H1 (cell line): ENCODE measurements at regions not wholly inside any gene's neighbourhood (a gene's known extent, or its start where the extent isn't known, plus 50 kb on each side); places are given as distances from the start of the nearest gene placed in this dataset.

Source experiments
- CTCF ChIA-PET: fragments of 300-600 bp; sonication (Branson Sonifier 250); formaldehyde crosslinking; loops from one replicate; lab custom pipeline; 2021; ENCODE audit not compliant: partially characterized antibody; lab: Charles Lee
- POLR2A ChIA-PET: fragments of 300-600 bp; sonication (Branson Sonifier 250); formaldehyde crosslinking; loops from one replicate; lab custom pipeline; 2021; ENCODE audit warnings: inconsistent platforms; ENCODE audit not compliant: partially characterized antibody; lab: Charles Lee
- DNase-seq, 2 experiments: peaks; one replicate each; pipeline versions ENCODE4 v3.0.0 to v3.0.0-alpha.2; 2010 to 2022; ENCODE audit warnings: low spot score in 2 of 2, low read depth in 1 of 2, mixed read lengths in 1 of 2
- FAIRE-seq: peaks from 2 replicates; lab custom pipeline; 2011; peaks lifted over from hg19 to GRCh38; lab: Jason Lieb, UNC
- H2AFZ ChIP-seq: 2 replicates; pipeline ENCODE4 v1.8.1; 2012; ENCODE audit warnings: low read length, inconsistent platforms
- H2AK5ac ChIP-seq: 2 replicates; pipeline ENCODE4 v1.6.1; 2013; ENCODE audit warnings: low read depth, low read length
- H2BK120ac ChIP-seq: replicated peaks from 2 replicates; pipeline ENCODE3; 2013; ENCODE audit warnings: low read depth, low read length, inconsistent platforms
- H2BK12ac ChIP-seq: 2 replicates; pipeline ENCODE4 v1.6.1; 2013; ENCODE audit warnings: low read depth, low read length
- H2BK15ac ChIP-seq: 2 replicates; pipeline ENCODE4 v1.6.1; 2013; ENCODE audit warnings: low read length
- H2BK20ac ChIP-seq: 2 replicates; pipeline ENCODE4 v1.6.1; 2013; ENCODE audit warnings: low read length
- H2BK5ac ChIP-seq: 2 replicates; pipeline ENCODE4 v1.6.1; 2013; ENCODE audit warnings: low read depth, low read length
- H3K14ac ChIP-seq: 2 replicates; pipeline ENCODE4 v1.6.1; 2013; ENCODE audit warnings: inconsistent platforms; ENCODE audit not compliant: insufficient read length
- H3K18ac ChIP-seq: 2 replicates; pipeline ENCODE4 v1.6.1; 2013; ENCODE audit warnings: low read length; ENCODE audit errors: extremely low read depth
- H3K23ac ChIP-seq: 2 replicates; pipeline ENCODE4 v1.6.1; 2013; ENCODE audit warnings: inconsistent platforms; ENCODE audit not compliant: insufficient read length
- H3K23me2 ChIP-seq: 2 replicates; pipeline ENCODE4 v1.6.1; 2013; ENCODE audit warnings: low read depth, low read length
- H3K27ac ChIP-seq: 2 replicates; pipeline ENCODE4 v1.6.1; 2011; ENCODE audit warnings: low read depth, low read length, inconsistent platforms
- H3K27me3 ChIP-seq, 4 experiments: replicated peaks in 1 of 4; 1 replicate in 1 of 4; 2 replicates in 3 of 4; pipeline versions ENCODE4 v1.6.1 to v1.8.1; 2011 to 2013; ENCODE audit warnings: low read length in 3 of 4, mild to moderate bottlenecking in 3 of 4, inconsistent platforms in 2 of 4, mixed read lengths in 2 of 4, moderate library complexity in 1 of 4; ENCODE audit not compliant: control insufficient read depth in 3 of 4, insufficient read depth in 3 of 4; ENCODE audit errors: extremely low read depth in 1 of 4
- H3K36me3 ChIP-seq, 4 experiments: 2 replicates each; pipeline versions ENCODE4 v1.6.1 to v1.8.1; 2011 to 2013; ENCODE audit warnings: mild to moderate bottlenecking in 4 of 4, low read length in 3 of 4, moderate library complexity in 2 of 4, control low read depth in 1 of 4, inconsistent platforms in 1 of 4; ENCODE audit not compliant: insufficient read depth in 4 of 4, control insufficient read depth in 2 of 4
- H3K4ac ChIP-seq: replicated peaks from 2 replicates; pipeline ENCODE3; 2013; ENCODE audit warnings: low read length, low read depth, mixed read lengths, inconsistent platforms; ENCODE audit not compliant: insufficient read length
- H3K4me1 ChIP-seq, 4 experiments: replicated peaks in 1 of 4; 1 replicate in 1 of 4; 2 replicates in 3 of 4; pipeline versions ENCODE4 v1.6.1 to v1.8.1; 2011 to 2013; ENCODE audit warnings: low read length in 3 of 4, inconsistent platforms in 2 of 4, mixed read lengths in 1 of 4; ENCODE audit not compliant: insufficient read depth in 4 of 4, control insufficient read depth in 3 of 4
- H3K4me2 ChIP-seq, 2 experiments: 2 replicates each; pipeline versions ENCODE4 v1.6.1 to v1.8.1; 2011 to 2013; ENCODE audit warnings: low read depth in 2 of 2, low read length in 2 of 2, control low read depth in 1 of 2, inconsistent platforms in 1 of 2, mild to moderate bottlenecking in 1 of 2; ENCODE audit not compliant: insufficient read depth in 1 of 2
- H3K4me3 ChIP-seq, 4 experiments: fragments of 200-600, 300-600 bp in 1 of 4; sonication (generic), shearing (Covaris generic), sonication (Bioruptor Twin) in 1 of 4; 2 replicates each; pipeline versions ENCODE4 v1.5.1 to v1.8.1; 2011 to 2016; ENCODE audit warnings: low read length in 4 of 4, low read depth in 3 of 4, control low read depth in 2 of 4, inconsistent platforms in 2 of 4, mild to moderate bottlenecking in 2 of 4, mixed read lengths in 1 of 4, moderate library complexity in 1 of 4; ENCODE audit not compliant: insufficient read depth in 2 of 4; ENCODE audit errors: extremely low read depth in 1 of 4
- H3K56ac ChIP-seq: replicated peaks from 2 replicates; pipeline ENCODE3; 2013; ENCODE audit warnings: low read depth, mild to moderate bottlenecking, mixed read lengths, low read length, inconsistent platforms; ENCODE audit not compliant: insufficient read length
- H3K79me1 ChIP-seq: 2 replicates; pipeline ENCODE4 v1.6.1; 2013; ENCODE audit warnings: low read depth, low read length, control low read depth
- H3K79me2 ChIP-seq, 2 experiments: 2 replicates each; pipeline versions ENCODE4 v1.6.1 to v1.8.1; 2012 to 2013; ENCODE audit warnings: low read length in 2 of 2, mild to moderate bottlenecking in 2 of 2, inconsistent platforms in 1 of 2; ENCODE audit not compliant: insufficient read depth in 2 of 2, control insufficient read depth in 1 of 2
- H3K9ac ChIP-seq, 4 experiments: replicated peaks in 1 of 4; 1 replicate in 1 of 4; 2 replicates in 3 of 4; pipeline versions ENCODE4 v1.6.1 to v1.8.1; 2011 to 2013; ENCODE audit warnings: low read depth in 3 of 4, low read length in 3 of 4, control low read depth in 2 of 4, mild to moderate bottlenecking in 2 of 4, moderate library complexity in 2 of 4, inconsistent platforms in 1 of 4; ENCODE audit errors: extremely low read depth in 1 of 4
- H3K9me3 ChIP-seq, 2 experiments: 2 replicates each; pipeline versions ENCODE4 v1.6.1 to v1.8.1; 2012 to 2013; ENCODE audit warnings: mild to moderate bottlenecking in 2 of 2, moderate library complexity in 2 of 2, control low read depth in 1 of 2, inconsistent platforms in 1 of 2, low read depth in 1 of 2, low read length in 1 of 2, mixed read lengths in 1 of 2; ENCODE audit not compliant: insufficient read depth in 2 of 2
- H4K20me1 ChIP-seq, 2 experiments: replicated peaks in 1 of 2; 2 replicates each; pipeline versions ENCODE3 to v1.8.1; 2011 to 2013; ENCODE audit warnings: inconsistent platforms in 2 of 2, low read length in 2 of 2, mild to moderate bottlenecking in 1 of 2; ENCODE audit not compliant: insufficient read depth in 2 of 2, control insufficient read depth in 1 of 2
- H4K5ac ChIP-seq: 2 replicates; pipeline ENCODE4 v1.6.1; 2013; ENCODE audit warnings: low read length, low read depth, mixed read lengths, inconsistent platforms; ENCODE audit not compliant: insufficient read length
- H4K8ac ChIP-seq: 2 replicates; pipeline ENCODE4 v1.8.0; 2013; ENCODE audit warnings: mild to moderate bottlenecking, moderate library complexity, low read length, inconsistent platforms; ENCODE audit not compliant: insufficient read depth; ENCODE audit errors: extremely low read depth
- H4K91ac ChIP-seq: replicated peaks from 2 replicates; pipeline ENCODE3; 2013; ENCODE audit warnings: low read length, mixed read lengths, inconsistent platforms; ENCODE audit not compliant: insufficient read length
- HDAC2 ChIP-seq, 2 experiments: fragments of 300-600 bp in 1 of 2; sonication (generic) in 1 of 2; IDR thresholded peaks; 2 replicates each; pipeline ENCODE4 v1.6.1; 2011 to 2012; ENCODE audit warnings: low read depth in 2 of 2, low read length in 2 of 2, mild to moderate bottlenecking in 2 of 2, moderate library complexity in 2 of 2, borderline replicate concordance in 1 of 2, inconsistent platforms in 1 of 2
- KDM5A ChIP-seq: fragments of 200-600 bp; IDR thresholded peaks from 2 replicates; pipeline ENCODE4 v1.7.1; 2012; ENCODE audit warnings: mild to moderate bottlenecking, low read length, inconsistent platforms, mixed read lengths
- TCF12 ChIP-seq: IDR thresholded peaks from 2 replicates; pipeline ENCODE4 v1.6.1; 2011; ENCODE audit warnings: low read depth, mild to moderate bottlenecking, low read length
- WGBS, 2 experiments: shearing (Covaris generic) in 1 of 2; methylation state at CpG; one replicate each; pipeline versions ENCODE4 v1.1.6 to v1.1.7; 2013 to 2015; ENCODE audit warnings: low lambda C conversion rate in 2 of 2, mixed read lengths in 2 of 2, inconsistent platforms in 1 of 2, low coverage in 1 of 2, missing lambda C conversion rate in 1 of 2; ENCODE audit not compliant: insufficient replicate concordance in 2 of 2, insufficient coverage in 1 of 2, insufficient read length in 1 of 2; ENCODE audit errors: extremely low coverage in 1 of 2, missing lambda C conversion rate in 1 of 2; 5-methylcytosine and 5-hydroxymethylcytosine counted together

GRCh38 chr2:191593622-191594385 lies 84.1 kb upstream of the NABP1 start:
- H3K4me1 ChIP-seq, result no peaks in the 10 kb centered on the region
- no peak overlapping the region for H3K18ac ChIP-seq
- no peaks in the 10 kb centered on the region for H3K27me3 ChIP-seq
- H2BK120ac ChIP-seq, result no peak overlapping the region
- H3K23ac ChIP-seq, result no peak overlapping the region
- no peaks in the 10 kb centered on the region for H3K23me2 ChIP-seq
- H2BK5ac ChIP-seq, result no peak overlapping the region
- H4K5ac ChIP-seq, result no peak overlapping the region
- H4K20me1 ChIP-seq, result no peaks in the 10 kb centered on the region
- H3K79me1 ChIP-seq, result no peaks in the 10 kb centered on the region
- ChIA-PET CTCF (no interaction called here), POLR2A (no interaction called here)
- no peak overlapping the region for H3K4me2 ChIP-seq
- no peak for FAIRE-seq
- H3K56ac ChIP-seq, result no peak overlapping the region
- no peak overlapping the region for H3K4me3 ChIP-seq
- no peak overlapping the region for H3K14ac ChIP-seq
- no peaks in the 10 kb centered on the region for H3K79me2 ChIP-seq
- no peak overlapping the region; the same call in 1 of the 2 replicates for H4K8ac ChIP-seq
- H3K9me3 ChIP-seq, result no peaks in the 10 kb centered on the region
- WGBS, 2 experiments, result 83% methylated on average over 5 of the region's 5 CpGs; no CpG with 5 or more reads in 1 of the 2 experiments
- H3K4ac ChIP-seq, result no peak overlapping the region
- H3K36me3 ChIP-seq, result no peaks in the 10 kb centered on the region
- H4K91ac ChIP-seq, result no peak overlapping the region
- no peak overlapping the region for H2BK20ac ChIP-seq
- no peak overlapping the region for H2AK5ac ChIP-seq
- no peak for DNase-seq
- no peak overlapping the region for H3K9ac ChIP-seq
- H2AFZ ChIP-seq, result no peak overlapping the region
- H3K27ac ChIP-seq, result no peak overlapping the region; the same call in 1 of the 2 replicates
- no peak overlapping the region for H2BK12ac ChIP-seq
- no peak overlapping the region for H2BK15ac ChIP-seq
- TF ChIP-seq HDAC2 (IDR thresholded peaks at IDR 0.05; ENCODE audit: borderline replicate concordance in 1 of 2, low read depth in 2 of 2, low read length in 2 of 2) (no peak), TCF12 (no peak), KDM5A (no peak)
